ENCODE measurements at regions not wholly inside any gene's neighbourhood (a gene's known extent, or its start where the extent isn't known, plus 50 kb on each side); places are given as distances from the start of the nearest gene placed in this dataset.
"Not testable (repeated sequence)": the region's sequence is repeated elsewhere in the genome, so short reads cannot be mapped to it uniquely, and the experiment has no call there.

- Mint-ChIP-seq H3K27ac (no peak overlapping the region), H3K9me3 (peaks cover 0 to 5% (median 2%) of the 10 kb centered on the region in 3 donors), H3K36me3 (no peaks in the 10 kb centered on the region), H3K4me1 (no peaks in the 10 kb centered on the region), H3K27me3 (peaks cover 2% of the 10 kb centered on the region), H3K4me3 (no peak overlapping the region)
Measured at GRCh38 chr5:18285257-18285656, 651.0 kb downstream of the TAF11L14 start.

GRCh38 chr5:18292146-18292545, 657.9 kb downstream of the TAF11L14 start:
- peaks cover 0 to 1% (median 0%) of the 10 kb centered on the region in 3 donors for H3K9me3 Mint-ChIP-seq

GRCh38 chr5:18295696-18296095, 661.4 kb downstream of the TAF11L14 start:
- not testable (repeated sequence) for H3K9me3 Mint-ChIP-seq, H3K36me3 Mint-ChIP-seq, H3K4me1 Mint-ChIP-seq, H3K27me3 Mint-ChIP-seq, H3K4me3 Mint-ChIP-seq
- peak overlapping the region in 1 of 3 donors; percentile 82 for H3K27ac Mint-ChIP-seq

More at GRCh38 chr5:18292146-18292545, 657.9 kb downstream of the TAF11L14 start:
- Mint-ChIP-seq H3K36me3 (no peaks in the 10 kb centered on the region), H3K27me3 (no peaks in the 10 kb centered on the region), H3K27ac (no peak overlapping the region), H3K4me1 (no peaks in the 10 kb centered on the region), H3K4me3 (no peak overlapping the region)

GRCh38 chr5:18299166-18299565, 664.9 kb downstream of the TAF11L14 start:
- no peak overlapping the region for H3K27ac Mint-ChIP-seq
- peaks cover 0 to 4% (median 3%) of the 10 kb centered on the region in 3 donors for H3K4me1 Mint-ChIP-seq
- no peaks in the 10 kb centered on the region for H3K36me3 Mint-ChIP-seq
- H3K9me3 Mint-ChIP-seq, result peaks cover 0 to 1% (median 0%) of the 10 kb centered on the region in 3 donors
- H3K4me3 Mint-ChIP-seq, result no peak overlapping the region
- H3K27me3 Mint-ChIP-seq, result no peaks in the 10 kb centered on the region

- H3K27me3 Mint-ChIP-seq, result peaks cover 1% of the 10 kb centered on the region
- peaks cover 1% of the 10 kb centered on the region for H3K36me3 Mint-ChIP-seq
- no peaks in the 10 kb centered on the region for H3K9me3 Mint-ChIP-seq
- no peak overlapping the region for H3K4me3 Mint-ChIP-seq
- no peak overlapping the region for H3K27ac Mint-ChIP-seq
- H3K4me1 Mint-ChIP-seq, result peaks cover 0 to 2% (median 0%) of the 10 kb centered on the region in 3 donors
Measured at GRCh38 chr5:18305288-18305924, 671.1 kb downstream of the TAF11L14 start.

GRCh38 chr5:18311266-18311665, 677.0 kb downstream of the TAF11L14 start:
- peaks cover 1% of the 10 kb centered on the region for H3K36me3 Mint-ChIP-seq
- peaks cover 1% of the 10 kb centered on the region for H3K27me3 Mint-ChIP-seq
- peak overlapping the region in 1 of 3 donors; percentile 11 for H3K27ac Mint-ChIP-seq
- H3K4me1 Mint-ChIP-seq, result no peaks in the 10 kb centered on the region
- no peak overlapping the region for H3K4me3 Mint-ChIP-seq
- H3K9me3 Mint-ChIP-seq, result no peaks in the 10 kb centered on the region

GRCh38 chr5:18312016-18312415, 677.8 kb downstream of the TAF11L14 start:
- H3K9me3 Mint-ChIP-seq, result no peaks in the 10 kb centered on the region
- H3K4me3 Mint-ChIP-seq, result no peak overlapping the region
- no peaks in the 10 kb centered on the region for H3K4me1 Mint-ChIP-seq
- H3K27ac Mint-ChIP-seq, result no peak overlapping the region
- H3K36me3 Mint-ChIP-seq, result peaks cover 1% of the 10 kb centered on the region
- H3K27me3 Mint-ChIP-seq, result no peaks in the 10 kb centered on the region

- Mint-ChIP-seq H3K9me3 (no peaks in the 10 kb centered on the region), H3K4me1 (no peaks in the 10 kb centered on the region), H3K4me3 (no peak overlapping the region), H3K36me3 (no peaks in the 10 kb centered on the region), H3K27ac (no peak overlapping the region), H3K27me3 (no peaks in the 10 kb centered on the region)
Measured at GRCh38 chr5:18314192-18314778, 680.0 kb downstream of the TAF11L14 start.

GRCh38 chr5:18321262-18321942, 687.1 kb downstream of the TAF11L14 start:
- H3K36me3 Mint-ChIP-seq, result no peaks in the 10 kb centered on the region
- H3K9me3 Mint-ChIP-seq, result peaks cover 0 to 5% (median 3%) of the 10 kb centered on the region in 3 donors
- peaks cover 3% of the 10 kb centered on the region for H3K27me3 Mint-ChIP-seq
- H3K27ac Mint-ChIP-seq, result no peak overlapping the region
- no peaks in the 10 kb centered on the region for H3K4me1 Mint-ChIP-seq
- H3K4me3 Mint-ChIP-seq, result no peak overlapping the region

- Mint-ChIP-seq H3K4me3 (no peak overlapping the region), H3K27ac (no peak overlapping the region), H3K27me3 (peaks cover 3% of the 10 kb centered on the region), H3K4me1 (no peaks in the 10 kb centered on the region), H3K36me3 (no peaks in the 10 kb centered on the region), H3K9me3 (peaks cover 0 to 5% (median 3%) of the 10 kb centered on the region in 3 donors)
Measured at GRCh38 chr5:18323891-18324290, 689.6 kb downstream of the TAF11L14 start.

GRCh38 chr5:18325431-18325830, 691.2 kb downstream of the TAF11L14 start:
- no peak overlapping the region for H3K4me3 Mint-ChIP-seq
- H3K4me1 Mint-ChIP-seq, result no peaks in the 10 kb centered on the region
- peaks cover 3% of the 10 kb centered on the region for H3K27me3 Mint-ChIP-seq
- peaks cover 0 to 5% (median 3%) of the 10 kb centered on the region in 3 donors for H3K9me3 Mint-ChIP-seq
- H3K27ac Mint-ChIP-seq, result no peak overlapping the region
- H3K36me3 Mint-ChIP-seq, result no peaks in the 10 kb centered on the region

GRCh38 chr5:18329328-18329727, 695.1 kb downstream of the TAF11L14 start:
- Mint-ChIP-seq H3K27ac (peak overlapping the region in 1 of 3 donors; percentile 60), H3K4me3 (no peak overlapping the region), H3K36me3 (no peaks in the 10 kb centered on the region), H3K9me3 (peaks cover 5 to 11% (median 8%) of the 10 kb centered on the region in 3 donors), H3K4me1 (no peaks in the 10 kb centered on the region), H3K27me3 (peaks cover 1% of the 10 kb centered on the region)

- Mint-ChIP-seq H3K27me3 (no peaks in the 10 kb centered on the region), H3K9me3 (peaks cover 5 to 7% (median 5%) of the 10 kb centered on the region in 3 donors), H3K4me3 (no peak overlapping the region), H3K36me3 (no peaks in the 10 kb centered on the region), H3K27ac (no peak overlapping the region), H3K4me1 (no peaks in the 10 kb centered on the region)
Measured at GRCh38 chr5:18333841-18334240, 699.6 kb downstream of the TAF11L14 start.

- no peaks in the 10 kb centered on the region for H3K4me1 Mint-ChIP-seq
- H3K4me3 Mint-ChIP-seq, result no peak overlapping the region
- no peaks in the 10 kb centered on the region for H3K36me3 Mint-ChIP-seq
- H3K9me3 Mint-ChIP-seq, result peaks cover 5 to 7% (median 5%) of the 10 kb centered on the region in 3 donors
- H3K27me3 Mint-ChIP-seq, result no peaks in the 10 kb centered on the region
- H3K27ac Mint-ChIP-seq, result no peak overlapping the region
Measured at GRCh38 chr5:18334949-18335348, 700.7 kb downstream of the TAF11L14 start.

- Mint-ChIP-seq H3K36me3 (no peaks in the 10 kb centered on the region), H3K27me3 (peaks cover 2% of the 10 kb centered on the region), H3K4me3 (no peak overlapping the region), H3K4me1 (no peaks in the 10 kb centered on the region), H3K9me3 (peaks cover 0 to 10% (median 2%) of the 10 kb centered on the region in 3 donors), H3K27ac (no peak overlapping the region)
Measured at GRCh38 chr5:18354828-18355227, 720.6 kb downstream of the TAF11L14 start.
